Spinal cord (tissue), 9 donors: ENCODE measurements at regions not wholly inside any gene's neighbourhood (a gene's known extent, or its start where the extent isn't known, plus 50 kb on each side); places are given as distances from the start of the nearest gene placed in this dataset.

Experiments used
- DNase-seq, 6 donors: peaks; one replicate each; pipeline versions ENCODE4 v3.0.0 to v3.0.0-alpha.2; 2013 to 2015; ENCODE audit warnings: low spot score in 6 of 6, low read depth in 4 of 6
- H3K27ac ChIP-seq: one replicate; pipeline ENCODE4 v1.5.1; 2013; ENCODE audit warnings: low read depth, low read length, control low read depth
- H3K27me3 ChIP-seq: one replicate; pipeline ENCODE4 v1.6.1; 2013; ENCODE audit warnings: low read length; ENCODE audit not compliant: control insufficient read depth, insufficient read depth
- H3K36me3 ChIP-seq: one replicate; pipeline ENCODE4 v1.6.1; 2013; ENCODE audit warnings: low read length; ENCODE audit not compliant: control insufficient read depth, insufficient read depth
- H3K4me1 ChIP-seq: one replicate; pipeline ENCODE4 v1.6.1; 2013; ENCODE audit warnings: low read length; ENCODE audit not compliant: control insufficient read depth, insufficient read depth
- H3K4me3 ChIP-seq: one replicate; pipeline ENCODE4 v1.5.1; 2013; ENCODE audit warnings: low read depth, low read length, control low read depth
- H3K9me3 ChIP-seq: one replicate; pipeline ENCODE4 v1.6.1; 2013; ENCODE audit warnings: low read length; ENCODE audit not compliant: control insufficient read depth, insufficient read depth
- WGBS: methylation state at CpG from one replicate; pipeline ENCODE4 v1.1.5; 2013; ENCODE audit warnings: missing lambda C conversion rate; ENCODE audit not compliant: insufficient coverage; 5-methylcytosine and 5-hydroxymethylcytosine counted together
- donor health status: healthy.

GRCh38 chr10:61503051-61503450 lies 49.9 kb upstream of the TMEM26 start:
- no peaks in the 10 kb centered on the region for H3K27me3 ChIP-seq
- H3K4me1 ChIP-seq: no peaks in the 10 kb centered on the region
- no peak overlapping the region for H3K27ac ChIP-seq
- WGBS: no CpG with 5 or more reads among the region's 2 CpGs
- H3K4me3 ChIP-seq: no peak overlapping the region
- no peaks in the 10 kb centered on the region for H3K9me3 ChIP-seq
- no peak for DNase-seq
- H3K36me3 ChIP-seq: no peaks in the 10 kb centered on the region
